K562 (cell line): ENCODE measurements at regions not wholly inside any gene's neighbourhood (a gene's known extent, or its start where the extent isn't known, plus 50 kb on each side); places are given as distances from the start of the nearest gene placed in this dataset.

Source experiments
- ATAC-seq: fragments of 200-7000 bp; cut with Tn5 transposase; 3 replicates; pipeline ENCODE4 v1.9.1; 2020; ENCODE audit warnings: moderate library complexity
- BruUV-seq: library from RNA; stranded (reverse); fragments of 400-500 nt; replicated peaks from 2 replicates; lab custom pipeline; 2021; lab: Mats Ljungman, UMichigan
- CTCF ChIA-PET: fragments of 300-600 bp; formaldehyde crosslinking; extraction: SDS; loops from one replicate; lab custom pipeline; 2021; ENCODE audit warnings: low intra/inter-chr PET ratio; lab: Yijun Ruan, JAX
- POLR2A ChIA-PET: fragments of 300-600, 350-650 bp; sonication (Branson Sonifier 250); formaldehyde crosslinking; extraction: SDS; loops from one replicate; lab custom pipeline; 2021; ENCODE audit warnings: antibody characterized with exemption, inconsistent platforms; lab: Yijun Ruan, JAX
- DNase-seq, 4 experiments: peaks; one replicate each; pipeline versions ENCODE4 v3.0.0 to v3.0.0-alpha.2; 2011 to 2018; ENCODE audit warnings: low spot score in 3 of 4, mixed read lengths in 3 of 4; ENCODE audit errors: extremely low read depth in 1 of 4
- FAIRE-seq: peaks from 2 replicates; lab custom pipeline; 2011; peaks lifted over from hg19 to GRCh38; lab: Jason Lieb, UNC
- H2AFZ ChIP-seq: 2 replicates; pipeline ENCODE4 v1.6.0; 2011; ENCODE audit warnings: low read depth, low read length, control low read depth, inconsistent platforms
- H3K27ac ChIP-seq: fragments of 200-600 bp; 3 replicates; pipeline ENCODE4 v1.8.0; 2011; ENCODE audit warnings: low read depth, mild to moderate bottlenecking, control low read depth, inconsistent platforms, low read length, moderate library complexity, mixed read lengths; ENCODE audit errors: extremely low read depth
- H3K27me3 ChIP-seq, 2 experiments: fragments of 300-600 bp in 1 of 2; 2 replicates in 1 of 2; 3 replicates in 1 of 2; pipeline versions ENCODE4 v1.6.0 to v1.8.0; 2011; ENCODE audit warnings: inconsistent platforms in 2 of 2, low read length in 2 of 2, mild to moderate bottlenecking in 1 of 2, mixed read lengths in 1 of 2, moderate library complexity in 1 of 2; ENCODE audit not compliant: control insufficient read depth in 2 of 2, insufficient read depth in 2 of 2
- H3K36me3 ChIP-seq: fragments of 300-600 bp; 3 replicates; pipeline ENCODE4 v1.8.0; 2011; ENCODE audit warnings: mild to moderate bottlenecking, low read length, inconsistent platforms; ENCODE audit not compliant: control insufficient read depth, insufficient read depth
- H3K4me1 ChIP-seq, 2 experiments: fragments of 200-600 bp in 1 of 2; replicated peaks in 1 of 2; 2 replicates in 1 of 2; 3 replicates in 1 of 2; pipeline versions ENCODE4 v1.5.1 to v1.8.0; 2011; ENCODE audit warnings: inconsistent platforms in 2 of 2, low read length in 2 of 2, mild to moderate bottlenecking in 1 of 2, mixed read lengths in 1 of 2, moderate library complexity in 1 of 2; ENCODE audit not compliant: control insufficient read depth in 2 of 2, insufficient read depth in 2 of 2
- H3K4me2 ChIP-seq: 2 replicates; pipeline ENCODE4 v1.6.1; 2011; ENCODE audit warnings: low read length, control low read depth, inconsistent platforms, mixed read lengths; ENCODE audit not compliant: insufficient read depth
- H3K4me3 ChIP-seq: fragments of 200-600 bp; sonication (generic), shearing (Covaris generic); 2 replicates; pipeline ENCODE4 v1.5.1; 2016; ENCODE audit warnings: control low read depth, inconsistent platforms
- H3K79me2 ChIP-seq: fragments of 200-600 bp; 3 replicates; pipeline ENCODE4 v1.8.0; 2011; ENCODE audit warnings: low read length, inconsistent platforms; ENCODE audit not compliant: control insufficient read depth, insufficient read depth
- H3K9ac ChIP-seq, 2 experiments: 2 replicates each; pipeline versions ENCODE4 v1.6.0 to v1.6.1; 2011; ENCODE audit warnings: low read depth in 2 of 2, low read length in 2 of 2, control low read depth in 1 of 2, inconsistent platforms in 1 of 2, mild to moderate bottlenecking in 1 of 2, mixed read lengths in 1 of 2; ENCODE audit not compliant: insufficient read depth in 1 of 2
- H3K9me1 ChIP-seq: one replicate; pipeline ENCODE4 v1.6.0; 2011; ENCODE audit warnings: inconsistent platforms, mild to moderate bottlenecking, low read length, moderate library complexity; ENCODE audit not compliant: control insufficient read depth, insufficient read depth
- H3K9me3 ChIP-seq: replicated peaks from 2 replicates; pipeline ENCODE4 v1.5.1; 2011; ENCODE audit warnings: low read depth, low read length, inconsistent platforms; ENCODE audit not compliant: control insufficient read depth, insufficient read depth
- H4K20me1 ChIP-seq: replicated peaks from 2 replicates; pipeline ENCODE4 v1.6.1; 2011; ENCODE audit warnings: low read length, inconsistent platforms, mixed read lengths; ENCODE audit not compliant: control insufficient read depth, insufficient read depth
- GTF2A2 ChIP-seq: IDR thresholded peaks from 2 replicates; pipeline ENCODE4 v1.6.1; 2016; ENCODE audit warnings: mild to moderate bottlenecking, missing genetic modification characterization, missing compliant biosample characterization
- HDAC3 ChIP-seq: fragments of 450-650 bp; IDR thresholded peaks from 2 replicates; pipeline ENCODE4 v1.6.1; 2018; ENCODE audit warnings: borderline replicate concordance, mild to moderate bottlenecking, moderate library complexity; ENCODE audit not compliant: partially characterized antibody
- UBTF ChIP-seq, 2 experiments: IDR thresholded peaks; 2 replicates each; pipeline ENCODE4 v1.6.1; 2012; ENCODE audit warnings: improper control_type of control experiment in 2 of 2, low read depth in 2 of 2, low read length in 2 of 2, borderline replicate concordance in 1 of 2
- YY1 ChIP-seq, 3 experiments: IDR thresholded peaks; 2 replicates each; pipeline ENCODE4 v1.6.1; 2011; ENCODE audit warnings: low read length in 2 of 3, mild to moderate bottlenecking in 2 of 3, moderate library complexity in 2 of 3, borderline replicate concordance in 1 of 3, control low read depth in 1 of 3, low read depth in 1 of 3; ENCODE audit not compliant: insufficient read depth in 3 of 3, insufficient replicate concordance in 2 of 3, control insufficient read depth in 1 of 3, insufficient read length in 1 of 3; ENCODE audit errors: extremely low read depth in 1 of 3
- ZBTB9 ChIP-seq: fragments of 450-650 bp; formaldehyde crosslinking; IDR thresholded peaks from 2 replicates; pipeline ENCODE4 v1.4.0; 2020; ENCODE audit warnings: mild to moderate bottlenecking, moderate library complexity
- ZNF717 ChIP-seq: fragments of 250-450 bp; sonication (Bioruptor Pico); IDR thresholded peaks from 2 replicates; pipeline ENCODE4 v1.5.0; 2021
- WGBS: fragments of 100-300 bp; shearing (Covaris generic); methylation state at CpG from one replicate; pipeline ENCODE4 v1.1.6; 2016; ENCODE audit warnings: low coverage, mixed read lengths; ENCODE audit not compliant: insufficient coverage; ENCODE audit errors: missing lambda C conversion rate; 5-methylcytosine and 5-hydroxymethylcytosine counted together
- in situ Hi-C: fragments of 300-500 bp; cut with MboI; formaldehyde crosslinking; loops from 4 replicates; pipeline ENCODE4 v1.15.0; 2018; ENCODE audit warnings: inconsistent platforms, mixed read lengths
- intact Hi-C: fragments of 100-400 bp; cut with micrococcal nuclease; formaldehyde crosslinking; loops from 2 replicates; pipeline ENCODE4 v1.14.2; 2022

DNA sequence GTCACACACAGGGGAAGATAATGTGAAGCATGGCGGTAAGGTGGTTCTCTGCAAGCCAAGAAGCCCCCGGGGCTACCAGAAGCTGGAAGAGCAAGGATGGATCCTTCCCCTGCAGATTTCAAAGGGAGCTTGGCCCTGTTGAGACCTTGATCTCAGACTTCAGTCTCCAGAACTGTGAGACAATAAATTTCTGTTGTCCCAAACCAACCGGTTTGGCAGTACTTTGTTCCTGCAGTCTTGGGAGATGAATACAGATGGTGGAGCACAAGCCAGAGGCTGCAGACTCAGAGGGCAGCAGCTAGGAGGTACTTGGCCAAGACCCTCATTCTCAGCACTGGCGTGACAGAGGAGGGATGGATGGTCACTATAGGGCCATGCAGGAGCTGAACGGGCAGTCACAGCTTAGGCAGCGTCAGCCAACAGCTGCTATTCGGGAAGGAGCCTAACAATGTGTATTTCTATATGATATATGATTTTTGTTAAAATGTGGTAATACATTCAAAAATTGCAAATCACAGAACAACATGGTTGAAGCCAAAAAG is 387.3 kb downstream of the TNS3 start:
- no peak for DNase-seq
- no peaks in the 10 kb centered on the region for H3K27me3 ChIP-seq
- no peak overlapping the region for H3K4me2 ChIP-seq
- peaks cover 7 to 28% of the 10 kb centered on the region in 2 experiments for H3K4me1 ChIP-seq
- H2AFZ ChIP-seq, result no peak overlapping the region
- no TSS peak for BruUV-seq
- FAIRE-seq, result no peak
- H3K9ac ChIP-seq, result no peak overlapping the region
- in situ Hi-C loops, result no loop called here
- H3K9me1 ChIP-seq, result no peaks in the 10 kb centered on the region
- CTCF ChIA-PET, result no interaction called here
- H3K9me3 ChIP-seq, result no peaks in the 10 kb centered on the region
- intact Hi-C loops, result no loop called here
- POLR2A ChIA-PET, result interaction anchor here (1.1 kb wide), 1 partner anchor 37 kb away, joined by 3 read pairs; no protein-coding TSS in a partner anchor
- no peaks in the 10 kb centered on the region for H3K79me2 ChIP-seq
- no peaks in the 10 kb centered on the region for H4K20me1 ChIP-seq
- no peak overlapping the region for H3K4me3 ChIP-seq
- TF ChIP-seq HDAC3 (no peak), UBTF (IDR thresholded peaks at IDR 0.05; ENCODE audit: borderline replicate concordance in 1 of 2, low read depth in 2 of 2, low read length in 2 of 2) (no peak)
- TF ChIP-seq, all 486 proteins: peak for 0
- H3K27ac ChIP-seq, result no peak overlapping the region
- WGBS, result 41% methylated on average over 7 of the region's 7 CpGs
- no peaks in the 10 kb centered on the region for H3K36me3 ChIP-seq
- no peak for ATAC-seq

GRCh38 chr7:47192978-47193377 is 388.9 kb downstream of the TNS3 start:
- Histone ChIP-seq H3K9me1 (no peaks in the 10 kb centered on the region), H3K9me3 (no peaks in the 10 kb centered on the region), H3K79me2 (no peaks in the 10 kb centered on the region), H3K4me2 (no peak overlapping the region), H3K36me3 (no peaks in the 10 kb centered on the region), H2AFZ (no peak overlapping the region), H3K27ac (no peak overlapping the region), H4K20me1 (no peaks in the 10 kb centered on the region), H3K27me3 (no peaks in the 10 kb centered on the region), H3K4me1 (peaks cover 13 to 32% of the 10 kb centered on the region in 2 experiments), H3K9ac (no peak overlapping the region), H3K4me3 (no peak overlapping the region)
- intact Hi-C loops (no loop called here), in situ Hi-C loops (no loop called here)
- no TSS peak for BruUV-seq
- DNase-seq (no peak), FAIRE-seq (no peak), ATAC-seq (no peak)
- 12% methylated on average over 4 of the region's 4 CpGs for WGBS
- ChIA-PET CTCF (no interaction called here), POLR2A (interaction anchor here (0.6 kb wide), 1 partner anchor 12 kb away, joined by 3 read pairs; no protein-coding TSS in a partner anchor)
- no peak for TF ChIP-seq YY1 (IDR thresholded peaks at IDR 0.05; ENCODE audit: borderline replicate concordance in 1 of 3, control insufficient read depth in 1 of 3, extremely low read depth in 1 of 3, insufficient read depth in 3 of 3, insufficient read length in 1 of 3, insufficient replicate concordance in 2 of 3, low read depth in 1 of 3, low read length in 2 of 3)
- no peak for TF ChIP-seq ZNF717 (CRISPR knock-in tag)
- no peak for TF ChIP-seq ZBTB9 (CRISPR knock-in tag)
- TF ChIP-seq GTF2A2 (tag), result no peak
